HG03442 (cell line): ENCODE measurements at regions not wholly inside any gene's neighbourhood (a gene's known extent, or its start where the extent isn't known, plus 50 kb on each side); places are given as distances from the start of the nearest gene placed in this dataset.
"Not testable (repeated sequence)": the region's sequence is repeated elsewhere in the genome, so short reads cannot be mapped to it uniquely, and the experiment has no call there.

Source experiments
- ATAC-seq: cut with Tn5 transposase; IDR thresholded peaks from one replicate; pipeline ENCODE4 v1.9.1; 2021; ENCODE audit warnings: mild to moderate bottlenecking, moderate library complexity; ENCODE audit not compliant: unreplicated experiment

- no peak for ATAC-seq
These were observed 139.7 kb upstream of the TBL1XR1 start for GRCh38 chr3:177336873-177337450.

- ATAC-seq: peak; percentile 91
These were observed 140.5 kb upstream of the TBL1XR1 start for GRCh38 chr3:177337541-177338331.

GRCh38 chr3:177338697-177339219 is 141.5 kb upstream of the TBL1XR1 start:
- ATAC-seq: no peak

- ATAC-seq: not testable (repeated sequence)
These were observed 142.0 kb upstream of the TBL1XR1 start for GRCh38 chr3:177339220-177339703.

GRCh38 chr3:177340243-177340830 is 143.1 kb upstream of the TBL1XR1 start:
- ATAC-seq: no peak

- ATAC-seq: no peak
These were observed 144.6 kb upstream of the TBL1XR1 start for GRCh38 chr3:177341736-177342419.

- no peak for ATAC-seq
These were observed 145.9 kb upstream of the TBL1XR1 start for GRCh38 chr3:177343122-177343625.

- peak; percentile 90 for ATAC-seq
These were observed 148.0 kb upstream of the TBL1XR1 start for GRCh38 chr3:177345049-177345972.

- peak; percentile 7 for ATAC-seq
These were observed 148.8 kb upstream of the TBL1XR1 start for GRCh38 chr3:177345973-177346503.

GRCh38 chr3:177346878-177347277 is 149.6 kb upstream of the TBL1XR1 start:
- no peak for ATAC-seq

- ATAC-seq: no peak
These were observed 150.3 kb upstream of the TBL1XR1 start for GRCh38 chr3:177347611-177348010.

GRCh38 chr3:177348974-177349373 is 151.7 kb upstream of the TBL1XR1 start:
- no peak for ATAC-seq

- ATAC-seq: no peak
These were observed 152.1 kb upstream of the TBL1XR1 start for GRCh38 chr3:177349384-177349783.

- no peak for ATAC-seq
These were observed 152.8 kb upstream of the TBL1XR1 start for GRCh38 chr3:177350121-177350520.

- no peak for ATAC-seq
These were observed 153.9 kb upstream of the TBL1XR1 start for GRCh38 chr3:177351206-177351605.

- peak; percentile 99 for ATAC-seq
These were observed 154.5 kb upstream of the TBL1XR1 start for GRCh38 chr3:177351757-177352158.

GRCh38 chr3:177352424-177352823 is 155.1 kb upstream of the TBL1XR1 start:
- no peak for ATAC-seq

GRCh38 chr3:177353140-177353539 is 155.9 kb upstream of the TBL1XR1 start:
- ATAC-seq: no peak

GRCh38 chr3:177353879-177354278 is 156.6 kb upstream of the TBL1XR1 start:
- ATAC-seq: not testable (repeated sequence)

- ATAC-seq: no peak
These were observed 157.2 kb upstream of the TBL1XR1 start for GRCh38 chr3:177354466-177354865.
